Dedifferentiated amniotic fluid mesenchymal stem cell (primary cell): ENCODE measurements at regions not wholly inside any gene's neighbourhood (a gene's known extent, or its start where the extent isn't known, plus 50 kb on each side); places are given as distances from the start of the nearest gene placed in this dataset.
"Not testable (repeated sequence)": the region's sequence is repeated elsewhere in the genome, so short reads cannot be mapped to it uniquely, and the experiment has no call there.

ENCODE experiments used
- DNase-seq: peaks from one replicate; pipeline ENCODE4 v3.0.0-alpha.2; 2016; ENCODE audit errors: extremely low spot score

DNA sequence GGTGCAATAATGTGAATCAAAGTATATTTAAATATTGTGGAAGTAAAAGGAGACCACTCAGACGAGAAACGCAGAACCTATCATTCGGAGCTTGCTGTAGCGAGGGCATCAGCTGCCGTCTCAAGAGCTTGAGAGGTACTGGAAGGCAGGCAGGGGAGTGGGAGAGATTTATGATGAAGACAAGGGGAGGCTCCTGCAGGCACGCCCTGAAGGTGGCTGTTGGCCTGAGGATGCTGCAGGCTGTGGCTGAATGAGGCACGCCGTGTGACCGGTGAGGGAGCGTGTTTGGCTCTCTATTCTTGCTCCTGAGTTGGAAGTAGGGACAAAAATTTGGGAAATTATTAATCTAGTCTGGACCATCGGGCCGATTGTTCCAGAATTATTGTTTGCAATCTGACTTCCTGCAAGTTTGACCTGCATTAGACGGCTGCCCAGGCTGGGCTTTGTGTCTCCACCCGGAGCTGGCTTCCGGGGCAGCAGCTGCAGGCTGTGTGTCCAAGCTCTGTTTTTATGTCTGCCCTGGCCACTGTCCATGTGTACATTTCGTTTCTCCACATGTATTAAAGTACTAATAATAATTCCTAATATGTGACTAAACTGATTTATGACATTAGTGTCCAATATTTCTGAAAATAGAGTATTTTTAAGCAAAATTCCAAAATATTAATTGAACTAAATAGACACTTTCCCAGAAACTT, 91.1 kb upstream of the ANKRD10 start:
- DNase-seq = no peak

DNA sequence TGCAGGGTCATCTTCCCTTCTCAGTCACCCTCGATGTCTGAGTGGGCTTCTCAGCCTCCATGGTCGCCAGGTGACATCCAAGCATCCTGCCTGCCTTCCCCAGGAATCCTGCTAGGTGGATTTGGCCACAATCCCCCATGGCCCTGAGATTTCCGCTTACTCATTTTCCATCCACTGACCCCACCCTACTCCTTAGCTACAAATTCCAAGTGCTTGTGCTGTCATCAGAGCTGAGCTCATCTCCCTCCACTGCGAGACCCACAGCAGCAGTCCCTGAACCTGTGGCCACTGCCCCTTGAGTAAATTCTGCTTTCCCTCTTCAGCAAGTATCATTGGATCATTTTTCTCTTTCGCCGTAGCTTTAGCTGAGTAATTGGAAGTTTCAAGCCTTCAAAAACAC, 90.5 kb upstream of the ANKRD10 start:
- DNase-seq = no peak

DNA sequence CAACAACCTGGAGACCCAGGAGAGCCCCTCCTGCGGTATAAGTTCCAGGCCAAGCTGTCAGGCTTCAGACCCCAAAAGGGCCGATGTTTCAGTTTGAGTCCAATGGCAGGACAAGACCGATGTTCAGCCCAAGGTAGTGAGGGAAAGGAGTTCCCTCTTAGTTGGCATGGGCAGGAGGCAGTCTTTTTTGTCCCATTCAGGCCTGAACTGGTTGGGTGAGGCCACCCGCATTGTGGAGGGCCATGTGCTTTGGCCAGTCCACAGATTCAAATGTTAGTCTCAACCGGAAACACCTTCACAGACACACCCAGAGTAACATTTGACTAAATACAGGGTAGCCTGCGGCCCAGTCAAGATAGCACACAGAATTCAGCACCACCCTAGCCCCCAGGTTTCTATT, 89.6 kb upstream of the ANKRD10 start:
- no peak for DNase-seq

DNA sequence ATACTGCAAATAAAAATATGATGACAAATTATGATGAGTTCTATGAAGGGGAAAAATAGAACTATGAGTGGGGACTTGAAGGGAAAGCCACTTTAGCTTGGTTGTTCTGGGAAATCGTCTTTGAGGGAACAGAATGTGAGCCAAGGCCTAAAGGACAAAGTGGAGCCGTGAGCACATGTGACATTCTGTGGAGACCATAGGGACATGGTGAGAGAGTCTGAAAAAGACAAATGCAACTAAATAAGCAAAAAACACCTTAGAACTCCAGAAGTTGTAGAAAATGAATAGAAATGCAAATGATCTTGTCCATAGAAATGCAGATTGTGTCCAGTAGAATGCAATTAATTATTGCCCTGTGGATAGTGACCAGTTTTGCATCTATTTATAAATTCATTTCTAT, 86.8 kb upstream of the ANKRD10 start:
- DNase-seq = no peak

DNA sequence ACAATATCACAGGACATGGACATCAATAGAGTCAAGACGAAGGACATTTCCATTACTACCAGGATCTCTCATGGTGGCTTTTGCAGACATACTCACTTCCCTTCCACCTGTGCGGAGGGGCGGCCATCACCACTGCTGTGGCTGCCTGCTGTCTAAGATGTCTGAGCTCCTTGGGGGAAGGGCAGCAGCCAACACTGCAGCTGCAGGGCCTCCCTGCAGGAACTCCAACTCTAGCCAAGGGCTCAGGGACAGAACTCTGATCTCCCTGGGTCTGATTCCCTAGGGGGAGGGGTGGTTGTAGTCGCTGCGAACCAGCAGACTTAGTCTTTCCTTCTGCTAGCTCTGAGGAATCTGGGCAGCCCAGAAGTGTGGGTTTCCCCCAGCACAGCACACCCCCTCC, 78.9 kb upstream of the ANKRD10 start:
- no peak for DNase-seq

DNA sequence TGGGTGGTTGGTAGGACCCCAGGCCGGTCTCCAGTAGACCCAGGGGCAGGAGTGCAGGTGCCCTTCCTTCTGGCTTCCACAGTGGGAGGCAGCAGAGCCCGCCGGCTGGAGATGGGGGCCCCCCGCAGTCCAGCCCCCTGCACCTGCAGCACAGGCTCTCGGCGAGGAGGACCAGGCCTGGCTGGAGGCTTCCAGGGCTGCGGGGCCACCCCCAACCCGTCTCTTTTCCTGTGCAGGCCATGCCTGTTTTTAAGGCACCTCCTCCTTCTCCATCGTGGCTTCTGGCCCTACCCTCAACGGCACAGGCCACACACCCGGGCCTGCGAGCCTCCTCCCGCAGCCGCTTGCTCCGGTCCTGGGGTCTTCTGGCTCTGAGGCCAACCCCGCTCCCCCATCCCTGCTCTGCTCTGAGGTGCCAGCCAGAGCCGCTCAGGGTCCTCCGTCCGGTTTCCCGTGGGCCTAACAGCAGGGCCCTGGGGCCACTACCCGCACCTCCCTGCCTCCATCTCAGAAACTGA, 77.2 kb upstream of the ANKRD10 start:
- no peak for DNase-seq

DNA sequence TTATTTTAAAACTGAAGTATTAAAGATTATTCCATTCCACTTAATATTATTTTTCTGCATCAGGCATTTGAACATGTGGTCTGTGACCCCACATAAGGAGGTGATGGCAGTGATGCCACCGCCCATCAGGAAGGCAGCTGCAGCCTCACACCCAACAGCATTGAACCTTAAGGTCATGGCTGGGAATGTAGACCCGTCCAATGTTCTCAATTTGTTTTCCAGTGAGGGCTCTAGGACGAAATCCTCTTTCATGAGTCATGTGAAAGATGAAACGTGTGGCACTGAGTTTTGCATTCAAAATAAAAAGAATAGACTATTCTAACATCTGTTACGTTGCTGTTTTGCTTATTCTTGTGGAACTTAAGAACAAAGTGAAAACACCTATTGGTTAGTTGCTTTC, 74.5 kb upstream of the ANKRD10 start:
- DNase-seq = peak; percentile 23

DNA sequence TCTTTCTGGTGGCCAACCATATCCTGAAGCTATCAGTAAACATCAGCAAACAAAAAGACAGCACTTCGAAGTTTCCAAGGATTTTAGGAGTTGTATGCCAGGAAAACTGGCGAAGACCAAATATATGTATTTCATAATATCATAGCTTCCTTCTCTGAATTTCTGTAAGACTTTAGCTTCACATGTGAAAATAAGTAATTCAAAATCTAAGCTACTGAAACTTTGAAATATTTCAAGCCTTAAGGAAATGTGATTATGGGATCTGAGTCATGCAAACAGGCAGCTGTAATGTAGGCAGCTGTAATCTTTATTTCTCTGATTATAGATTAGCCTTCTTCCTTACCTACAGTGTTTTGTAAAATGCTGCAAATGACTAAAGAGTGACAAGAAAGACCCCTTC, 70.7 kb upstream of the ANKRD10 start:
- peak; percentile 24 for DNase-seq

DNA sequence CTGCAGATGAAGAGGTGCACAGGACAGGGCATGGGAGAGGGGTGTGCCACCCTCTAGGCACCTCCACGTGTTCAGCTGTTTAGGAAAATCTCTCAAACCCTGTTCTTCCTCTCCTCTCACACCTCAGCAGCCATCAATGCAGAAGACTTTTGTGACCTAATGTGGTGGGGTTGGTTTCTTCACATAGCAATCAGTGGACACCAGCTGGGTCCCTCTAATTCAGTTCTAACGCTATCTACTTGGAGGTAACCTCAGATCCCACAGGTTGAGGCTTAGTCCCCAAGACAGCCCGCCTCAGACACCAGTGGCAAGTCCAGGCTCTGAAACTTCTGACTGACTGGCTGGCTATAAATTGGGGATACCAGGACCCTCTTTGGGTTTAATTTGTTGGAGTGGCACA, 69.9 kb upstream of the ANKRD10 start:
- no peak for DNase-seq

DNA sequence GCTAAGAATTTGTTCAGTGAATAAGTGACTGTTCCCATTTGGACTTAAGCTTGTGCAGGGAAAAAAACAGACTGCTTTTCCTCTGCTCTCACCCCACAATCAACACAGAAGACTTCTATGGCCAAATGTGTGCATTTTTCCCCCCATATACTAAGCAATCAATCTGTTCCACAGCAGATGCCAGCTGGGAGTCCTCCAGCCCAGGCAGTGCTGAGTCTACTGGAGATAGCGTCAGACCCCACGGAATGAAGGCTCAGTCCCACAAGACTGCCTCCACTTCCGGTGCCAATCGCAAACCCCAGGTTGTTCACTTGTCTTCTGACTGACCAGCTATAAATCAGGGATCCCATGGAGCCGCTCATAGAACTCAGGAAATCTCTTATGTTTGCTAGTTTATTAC, 69.5 kb upstream of the ANKRD10 start:
- no peak for DNase-seq

DNA sequence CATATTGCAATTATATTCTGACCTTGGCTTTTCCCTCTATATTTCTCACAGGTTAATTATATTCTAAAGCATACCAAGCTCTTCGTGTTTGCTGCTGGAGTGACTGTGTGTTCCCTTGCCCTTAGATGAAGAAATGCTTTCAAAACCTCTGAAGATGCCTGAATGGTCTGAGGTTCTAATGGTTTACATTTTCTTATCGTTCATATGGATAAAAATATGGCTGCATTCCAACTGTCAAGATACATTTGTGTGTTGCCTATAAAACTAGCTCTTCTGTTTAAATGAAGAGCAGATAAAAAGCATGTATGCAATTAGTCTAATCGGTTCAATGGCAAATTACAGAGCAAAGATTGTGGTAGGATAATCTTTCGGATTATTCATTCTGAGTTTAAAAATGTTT, 68.4 kb upstream of the ANKRD10 start:
- DNase-seq = no peak

DNA sequence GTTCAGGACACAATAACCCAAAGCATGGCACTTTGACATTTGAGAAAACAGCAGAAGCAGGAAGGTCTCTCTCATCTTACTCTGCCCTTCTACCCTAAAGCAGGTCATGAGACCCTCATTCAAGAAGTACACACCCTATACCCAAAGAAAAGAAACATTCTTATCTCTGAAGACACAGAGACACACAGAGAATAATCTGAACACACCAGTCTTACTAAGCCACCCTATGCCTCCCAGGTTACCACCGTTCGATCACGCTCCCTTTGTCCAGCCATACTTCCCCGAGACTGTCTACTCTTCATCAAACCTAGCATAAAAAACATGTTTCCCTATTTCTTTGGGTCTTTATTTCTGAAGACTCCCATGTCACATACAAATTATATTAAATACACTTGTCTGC, 66.5 kb upstream of the ANKRD10 start:
- DNase-seq = no peak

DNA sequence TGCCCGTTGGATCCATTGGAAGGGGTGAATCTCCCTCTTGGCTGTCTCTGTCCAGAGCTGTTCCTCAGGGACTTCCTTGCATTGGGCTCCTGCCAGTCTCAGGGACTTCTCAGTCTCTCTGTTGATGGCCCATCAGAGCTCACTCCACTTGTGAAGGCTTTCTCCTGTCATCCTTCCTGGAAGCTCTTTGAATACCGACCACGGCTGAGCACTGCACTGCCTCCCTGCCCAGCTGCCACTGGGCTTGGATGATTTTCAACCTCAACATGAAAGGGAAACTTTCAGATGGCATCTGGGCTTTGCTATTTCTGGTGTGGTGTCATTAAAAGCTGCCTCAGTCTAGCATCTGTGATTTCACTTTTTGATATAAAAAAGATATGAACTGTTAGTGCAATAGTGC, 66.1 kb upstream of the ANKRD10 start:
- no peak for DNase-seq

DNA sequence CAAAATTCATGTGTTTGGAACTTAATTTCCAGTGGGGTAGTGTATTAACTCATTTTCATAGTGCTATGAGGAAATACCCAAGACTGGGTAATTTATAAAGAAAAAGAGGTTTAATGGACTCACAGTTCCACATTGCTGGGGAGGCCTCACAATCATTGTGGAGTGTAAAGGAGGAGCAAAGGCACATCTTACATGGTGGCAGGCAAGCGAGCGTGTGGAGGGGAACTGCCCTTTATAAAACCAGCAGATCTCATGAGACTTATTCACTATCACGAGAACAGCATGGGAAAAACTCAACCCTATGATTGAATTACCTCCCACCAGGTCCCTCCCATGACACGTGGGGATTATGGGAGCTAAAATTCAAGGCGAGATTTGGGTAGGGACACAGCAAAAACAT, 64.3 kb upstream of the ANKRD10 start:
- DNase-seq = not testable (repeated sequence)

DNA sequence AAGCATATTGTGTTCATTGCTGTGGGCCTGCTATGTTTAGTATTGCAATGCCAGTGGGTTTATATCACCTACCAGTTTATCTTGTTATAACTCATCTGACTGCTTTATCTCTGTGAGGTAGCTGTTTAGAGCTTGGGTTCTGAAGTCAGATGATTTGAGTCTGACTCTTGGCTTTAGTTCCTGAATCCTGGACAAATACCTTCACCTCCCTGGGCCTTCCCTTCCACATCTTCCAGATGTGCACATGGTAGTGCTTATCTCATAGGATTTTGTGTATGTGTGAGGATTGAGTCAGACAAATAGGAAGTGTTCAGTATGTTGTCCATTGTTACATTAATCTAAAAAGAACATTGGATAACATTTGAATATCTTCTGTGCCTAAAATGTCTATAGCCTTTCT, 63.5 kb upstream of the ANKRD10 start:
- no peak for DNase-seq

DNA sequence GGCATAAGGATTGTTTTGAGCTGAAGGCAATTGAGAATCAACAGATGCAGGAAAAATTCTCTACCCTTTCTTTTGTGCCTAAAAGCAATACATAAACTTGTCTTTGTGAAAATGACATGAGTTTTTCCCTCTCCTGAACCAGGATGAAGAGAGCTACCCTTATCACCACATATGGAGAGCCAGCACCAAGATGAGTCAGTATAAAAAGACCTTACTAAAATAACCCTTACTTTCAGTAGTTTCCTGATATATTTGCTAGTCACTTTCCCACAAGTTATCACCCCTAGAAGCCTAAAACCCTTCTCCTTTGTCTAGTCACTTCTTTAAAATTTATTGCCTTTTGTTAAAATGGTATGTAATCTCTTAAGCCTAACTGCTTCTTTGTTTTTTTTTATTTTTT, 61.9 kb upstream of the ANKRD10 start:
- DNase-seq = no peak

DNA sequence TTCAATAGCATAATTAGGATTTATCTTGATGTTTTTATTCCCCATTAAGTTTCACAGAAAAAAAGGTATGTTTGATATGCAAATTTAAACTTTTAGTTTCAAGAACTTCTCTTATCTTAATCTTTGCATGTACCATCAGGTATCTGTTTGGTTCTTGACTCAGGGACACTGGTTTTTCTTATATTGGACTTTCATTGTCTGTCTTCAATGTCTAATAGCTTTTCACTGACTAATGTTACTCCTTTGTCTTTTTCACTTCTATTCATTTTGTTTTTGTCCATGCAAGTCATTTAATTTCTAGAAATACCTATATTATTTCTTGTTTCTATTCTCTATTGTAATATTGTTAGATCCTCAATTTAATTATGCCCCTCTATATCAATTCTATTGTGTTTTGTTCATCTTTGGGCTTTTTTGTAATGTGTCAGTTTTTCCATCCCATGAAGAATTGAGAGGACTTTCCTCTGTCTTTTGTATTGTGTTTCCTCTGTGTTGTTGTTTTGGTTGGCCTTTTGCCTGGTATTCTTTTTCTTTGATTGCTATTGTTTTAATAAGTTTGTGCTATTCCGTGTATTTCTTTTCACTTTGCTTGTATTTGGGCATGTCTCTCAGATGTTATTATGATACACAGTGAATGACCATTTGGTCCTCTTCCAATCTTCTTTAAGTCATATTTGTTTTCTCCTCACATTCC, 58.3 kb upstream of the ANKRD10 start:
- DNase-seq = no peak

DNA sequence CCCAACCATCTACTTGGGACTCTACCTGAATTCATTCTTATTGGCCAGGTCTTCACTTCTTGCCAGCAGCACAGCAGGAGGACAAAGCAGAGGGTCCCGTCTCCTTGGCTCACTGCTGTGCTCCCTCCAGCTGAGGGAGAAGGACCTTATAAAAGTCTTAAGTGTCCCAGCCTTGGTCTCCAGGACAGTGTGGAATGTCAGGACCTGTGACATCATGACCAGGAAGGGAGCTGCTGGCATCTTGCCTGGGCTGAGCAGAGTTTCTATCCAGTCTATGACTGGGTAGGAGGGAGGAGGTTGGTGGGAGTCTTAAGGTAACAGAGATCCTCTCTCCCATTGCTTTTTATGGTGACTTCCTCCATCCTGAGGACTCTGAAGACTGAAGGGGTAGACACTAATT, 56.6 kb upstream of the ANKRD10 start:
- DNase-seq = no peak

DNA sequence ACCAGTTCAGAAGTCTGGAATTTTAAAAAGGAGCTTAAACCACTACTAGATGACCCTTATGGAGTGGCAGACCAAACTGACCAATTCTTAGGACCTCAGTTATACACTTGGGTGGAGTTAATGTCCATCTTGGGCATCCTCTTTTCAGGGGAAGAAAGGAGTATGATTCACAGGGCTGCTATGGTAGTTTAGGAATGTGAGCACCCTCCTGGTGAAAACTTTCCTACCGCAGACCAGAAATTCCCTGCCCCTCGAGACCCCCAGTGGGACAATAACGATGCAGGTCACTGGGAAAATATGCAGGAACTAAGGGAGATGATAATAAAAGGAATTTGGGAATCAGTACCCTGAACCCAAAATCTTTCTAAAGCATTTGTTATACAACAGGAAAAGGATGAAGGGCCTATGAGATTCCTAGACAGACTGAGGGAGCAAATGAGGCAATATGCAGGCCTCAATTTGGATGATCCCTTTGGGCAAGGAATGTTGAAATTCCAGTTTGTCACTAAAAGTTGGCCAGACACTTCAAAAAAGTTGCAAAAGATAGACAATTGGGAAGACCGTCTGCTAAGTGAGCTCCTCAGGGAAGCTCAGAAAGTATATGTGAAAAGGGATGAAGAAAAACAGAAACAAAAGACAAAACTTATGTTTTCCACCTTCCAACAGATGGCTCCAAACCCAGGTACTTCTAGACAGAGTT, 52.4 kb upstream of the ANKRD10 start:
- not testable (repeated sequence) for DNase-seq

DNA sequence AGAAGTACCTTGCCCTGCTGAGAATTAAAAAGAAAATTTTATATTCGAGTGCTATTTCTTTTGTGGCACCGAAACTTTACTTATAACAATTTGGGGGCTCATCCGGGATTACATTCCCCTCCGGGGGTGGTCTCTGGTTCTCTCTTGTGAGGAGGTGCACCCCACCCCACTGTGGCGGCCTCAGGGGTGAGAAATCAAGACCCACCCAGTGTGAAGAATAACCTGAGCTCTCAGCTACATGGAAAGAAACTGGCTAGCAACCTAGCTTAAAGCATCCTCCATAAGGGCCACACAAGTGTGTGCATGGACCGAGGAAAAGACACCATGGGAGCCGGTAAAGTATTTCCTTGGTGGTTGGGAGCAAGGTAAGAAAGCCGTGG, 50.9 kb upstream of the ANKRD10 start:
- no peak for DNase-seq

DNA sequence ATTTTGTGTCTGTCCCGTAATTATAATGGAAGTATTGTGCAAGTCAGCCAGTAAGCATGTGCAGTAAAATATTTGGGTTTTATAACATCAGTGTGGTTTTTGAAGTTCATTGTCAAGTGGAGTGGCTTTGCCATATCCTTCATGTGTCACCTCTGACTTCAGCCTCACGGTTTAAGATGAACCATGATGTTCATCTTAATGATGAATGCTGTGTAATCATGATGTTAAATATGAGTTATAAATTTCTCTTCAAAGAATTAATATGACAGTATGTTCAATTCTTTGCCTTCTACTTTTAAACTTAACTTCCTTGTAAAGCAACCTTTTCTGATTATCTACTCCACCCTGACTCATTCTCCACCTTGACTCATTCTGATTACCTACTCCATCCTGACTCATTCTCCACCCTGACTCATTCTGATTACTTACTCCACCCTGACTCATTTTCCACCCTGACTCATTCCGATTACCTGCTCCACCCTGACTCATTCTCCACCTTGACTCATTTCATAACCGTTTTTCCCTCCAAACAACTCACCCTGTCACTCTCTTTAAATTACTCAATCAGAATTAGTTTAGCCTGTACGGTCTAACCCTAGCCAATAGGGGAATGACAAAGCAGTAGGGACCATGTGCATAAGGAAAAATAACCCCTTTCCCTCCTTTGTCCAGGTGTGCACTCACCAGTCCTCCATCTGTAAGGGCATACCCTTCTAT, 50.3 kb upstream of the ANKRD10 start:
- no peak for DNase-seq
